ENCODE measurements at regions not wholly inside any gene's neighbourhood (a gene's known extent, or its start where the extent isn't known, plus 50 kb on each side); places are given as distances from the start of the nearest gene placed in this dataset.

- no peak overlapping the region for H3K27ac ChIP-seq
- H3K4me1 ChIP-seq: no peaks in the 10 kb centered on the region
- no peaks in the 10 kb centered on the region for H3K27me3 ChIP-seq
- H3K36me3 ChIP-seq: no peaks in the 10 kb centered on the region
- WGBS, 2 donors (ENCODE audit: low coverage in 1 of 2): 5 to 10% methylated on average over 3 to 4 of the region's 4 CpGs
- H3K4me3 ChIP-seq: no peak overlapping the region
- no peak for ATAC-seq
- TF ChIP-seq POLR2AphosphoS5 (IDR thresholded peaks at IDR 0.05) (no peak), EP300 (IDR thresholded peaks at IDR 0.05) (no peak), CTCF (IDR thresholded peaks at IDR 0.05) (no peak), POLR2A (IDR thresholded peaks at IDR 0.05) (no peak)
- H3K9me3 ChIP-seq: no peaks in the 10 kb centered on the region
Observed at GRCh38 chr15:53434174-53434678, 325.2 kb downstream of the WDR72 start.

GRCh38 chr15:53416219-53416940 lies 343.1 kb downstream of the WDR72 start:
- no peak overlapping the region for H3K27ac ChIP-seq
- H3K4me3 ChIP-seq: no peak overlapping the region
- H3K9me3 ChIP-seq: peaks cover 0 to 6% (median 0%) of the 10 kb centered on the region in 3 donors
- 74% methylated on average over 2 of the region's 2 CpGs; no CpG with 5 or more reads in 1 of the 2 donors for WGBS, 2 donors (ENCODE audit: low coverage in 1 of 2)
- no peaks in the 10 kb centered on the region for H3K27me3 ChIP-seq
- ATAC-seq: no peak
- no peaks in the 10 kb centered on the region for H3K4me1 ChIP-seq
- TF ChIP-seq POLR2AphosphoS5 (IDR thresholded peaks at IDR 0.05): no peak
- no peak for TF ChIP-seq POLR2A (IDR thresholded peaks at IDR 0.05)
- H3K36me3 ChIP-seq: no peaks in the 10 kb centered on the region

DNA sequence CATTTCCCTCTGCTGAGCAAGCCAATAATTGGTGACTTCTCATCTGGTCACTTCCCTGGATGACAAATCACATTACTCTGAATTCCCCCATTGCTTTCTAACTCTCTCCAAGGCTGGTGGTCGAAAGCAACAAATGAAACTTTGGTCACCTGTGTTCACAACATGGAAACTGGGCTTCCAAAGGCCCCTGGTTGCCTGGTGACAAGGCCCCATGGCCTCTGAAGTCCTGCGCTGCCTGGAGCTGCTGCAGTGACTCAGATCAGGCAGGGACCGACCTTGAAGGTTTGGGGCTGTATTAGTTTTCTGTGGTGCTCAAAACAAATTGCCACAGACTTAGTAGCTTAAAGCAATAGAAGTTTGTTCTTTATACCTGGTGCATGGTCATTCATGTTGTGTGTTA lies 345.3 kb downstream of the WDR72 start:
- WGBS, 2 donors (ENCODE audit: low coverage in 1 of 2): 77 to 100% methylated on average over 2 to 3 of the region's 3 CpGs
- no peak for TF ChIP-seq POLR2AphosphoS5 (IDR thresholded peaks at IDR 0.05)
- no peak for TF ChIP-seq EP300 (IDR thresholded peaks at IDR 0.05)
- no peak for TF ChIP-seq POLR2A (IDR thresholded peaks at IDR 0.05)
- TF ChIP-seq CTCF (IDR thresholded peaks at IDR 0.05): no peak
- Histone ChIP-seq H3K36me3 (no peaks in the 10 kb centered on the region), H3K27me3 (no peaks in the 10 kb centered on the region), H3K4me3 (no peak overlapping the region), H3K4me1 (no peaks in the 10 kb centered on the region), H3K27ac (no peak overlapping the region), H3K9me3 (peaks cover 0 to 6% (median 0%) of the 10 kb centered on the region in 3 donors)
- no peak for ATAC-seq

- WGBS, 2 donors (ENCODE audit: low coverage in 1 of 2): 75 to 89% methylated on average over 1 to 3 of the region's 3 CpGs
- ATAC-seq: no peak
Observed at GRCh38 chr15:53412542-53412941, 346.9 kb downstream of the WDR72 start.

DNA sequence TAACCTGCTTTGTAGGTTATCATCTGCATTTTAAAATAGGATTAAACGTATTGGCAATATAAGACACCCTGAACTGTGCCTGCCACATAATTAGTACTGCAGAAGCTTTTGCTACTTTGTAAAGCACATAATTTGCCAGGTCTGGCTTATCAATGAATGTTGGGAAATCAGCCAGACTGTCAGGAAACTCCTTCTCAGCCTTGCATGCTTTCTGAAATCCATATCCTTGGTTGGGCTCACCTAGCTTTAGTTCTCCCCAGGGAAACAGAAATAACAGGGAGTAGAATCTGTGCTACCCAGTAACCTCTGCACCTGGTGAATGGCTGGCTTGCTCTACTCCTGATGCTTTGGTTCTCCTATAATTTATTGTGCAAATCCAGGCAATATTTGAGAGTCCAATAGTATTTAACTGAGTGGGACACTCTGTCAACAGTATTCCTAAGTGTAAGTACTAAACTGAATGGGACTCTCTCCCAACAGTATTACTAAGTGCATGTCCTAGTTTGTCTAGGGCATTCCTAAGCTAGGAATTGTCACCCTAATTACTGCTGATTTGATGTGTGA lies 354.5 kb downstream of the WDR72 start:
- no peak for ATAC-seq
- TF ChIP-seq POLR2A (IDR thresholded peaks at IDR 0.05) (no peak), CTCF (IDR thresholded peaks at IDR 0.05) (no peak), POLR2AphosphoS5 (IDR thresholded peaks at IDR 0.05) (no peak), EP300 (IDR thresholded peaks at IDR 0.05) (no peak)

More at GRCh38 chr15:53412542-53412941, 346.9 kb downstream of the WDR72 start:
- no peak for TF ChIP-seq POLR2A (IDR thresholded peaks at IDR 0.05)
- no peak for TF ChIP-seq EP300 (IDR thresholded peaks at IDR 0.05)
- Histone ChIP-seq H3K4me1 (no peaks in the 10 kb centered on the region), H3K27me3 (no peaks in the 10 kb centered on the region), H3K36me3 (no peaks in the 10 kb centered on the region), H3K27ac (no peak overlapping the region), H3K4me3 (no peak overlapping the region), H3K9me3 (no peaks in the 10 kb centered on the region)

GRCh38 chr15:53401503-53401902 lies 358.0 kb downstream of the WDR72 start:
- Histone ChIP-seq H3K36me3 (no peaks in the 10 kb centered on the region), H3K27me3 (no peaks in the 10 kb centered on the region), H3K9me3 (no peaks in the 10 kb centered on the region), H3K4me3 (no peak overlapping the region), H3K27ac (no peak overlapping the region), H3K4me1 (no peaks in the 10 kb centered on the region)
- no peak for ATAC-seq
- no peak for TF ChIP-seq POLR2A (IDR thresholded peaks at IDR 0.05)
- no peak for TF ChIP-seq EP300 (IDR thresholded peaks at IDR 0.05)
- WGBS, 2 donors (ENCODE audit: low coverage in 1 of 2): 100% methylated on average over 2 of the region's 2 CpGs; no CpG with 5 or more reads in 1 of the 2 donors

More for the DNA sequence above, 354.5 kb downstream of the WDR72 start:
- Histone ChIP-seq H3K4me3 (no peak overlapping the region), H3K27me3 (no peaks in the 10 kb centered on the region), H3K9me3 (no peaks in the 10 kb centered on the region), H3K27ac (no peak overlapping the region), H3K4me1 (no peaks in the 10 kb centered on the region), H3K36me3 (no peaks in the 10 kb centered on the region)
- WGBS, 2 donors (ENCODE audit: low coverage in 1 of 2): 80 to 88% methylated on average over 1 of the region's 1 CpG

Measured in gastroesophageal sphincter (tissue), 4 donors.